ENCODE measurements at regions not wholly inside any gene's neighbourhood (a gene's known extent, or its start where the extent isn't known, plus 50 kb on each side); places are given as distances from the start of the nearest gene placed in this dataset.
"Not testable (repeated sequence)": the region's sequence is repeated elsewhere in the genome, so short reads cannot be mapped to it uniquely, and the experiment has no call there.

GRCh38 chr12:28767836-28768348, 381.2 kb upstream of the FAR2 start:
- Mint-ChIP-seq H3K27me3 (no peaks in the 10 kb centered on the region), H3K9me3 (peaks cover 11% of the 10 kb centered on the region), H3K4me1 (ENCODE audit: low read depth in 2 of 2) (no peaks in the 10 kb centered on the region), H3K4me3 (no peak overlapping the region), H3K27ac (no peak overlapping the region), H3K36me3 (no peaks in the 10 kb centered on the region)
- DNase-seq (ENCODE audit: low spot score) (no peak), ATAC-seq (no peak)

DNA sequence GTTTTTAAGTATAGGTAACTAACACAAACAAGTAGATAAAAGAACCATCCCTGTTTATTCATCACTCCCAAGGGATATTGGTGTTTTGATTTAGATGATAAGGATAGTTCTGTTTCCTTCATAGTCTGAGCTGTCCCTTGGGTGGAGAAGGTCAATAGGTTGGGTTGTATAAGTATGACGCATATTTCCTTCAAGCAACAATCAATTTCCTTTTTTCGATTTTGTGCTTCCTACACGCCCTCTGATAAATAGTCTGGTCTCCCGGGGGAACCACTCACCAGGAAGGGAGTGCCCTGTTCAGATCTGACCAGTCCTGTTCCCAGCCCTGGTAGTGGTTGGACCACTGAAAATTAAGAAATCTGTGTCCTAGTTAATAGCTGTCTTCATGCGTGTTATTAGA, 378.8 kb upstream of the FAR2 start:
- DNase-seq (ENCODE audit: low spot score) (no peak), ATAC-seq (no peak)
- Mint-ChIP-seq H3K4me3 (no peak overlapping the region), H3K9me3 (peaks cover 10% of the 10 kb centered on the region), H3K27ac (no peak overlapping the region), H3K36me3 (no peaks in the 10 kb centered on the region), H3K4me1 (ENCODE audit: low read depth in 2 of 2) (no peaks in the 10 kb centered on the region), H3K27me3 (no peaks in the 10 kb centered on the region)

DNA sequence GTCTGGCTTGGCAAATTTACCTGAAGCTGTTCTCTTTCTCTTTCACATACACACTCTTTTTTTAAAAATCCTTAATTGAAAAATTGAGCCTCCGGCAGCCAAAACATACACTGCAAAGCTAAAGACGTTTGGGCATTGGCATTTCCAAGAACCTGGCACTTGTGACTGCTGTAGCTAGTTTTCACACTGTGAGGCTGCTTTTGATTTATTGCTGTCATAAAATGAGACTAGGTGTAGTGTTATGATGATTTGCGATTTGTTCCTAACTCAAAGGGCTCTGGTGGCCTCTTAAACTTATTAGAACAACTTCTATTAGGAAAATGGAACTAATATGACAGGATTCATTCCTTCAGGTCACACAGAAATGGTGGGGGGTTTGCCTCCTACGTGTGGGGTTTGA, 377.1 kb upstream of the FAR2 start:
- no peaks in the 10 kb centered on the region for H3K36me3 Mint-ChIP-seq
- peaks cover 10% of the 10 kb centered on the region for H3K9me3 Mint-ChIP-seq
- no peaks in the 10 kb centered on the region for H3K27me3 Mint-ChIP-seq
- ATAC-seq: no peak
- H3K27ac Mint-ChIP-seq: no peak overlapping the region
- no peak for DNase-seq (ENCODE audit: low spot score)
- H3K4me3 Mint-ChIP-seq: no peak overlapping the region
- H3K4me1 Mint-ChIP-seq (ENCODE audit: low read depth in 2 of 2): no peaks in the 10 kb centered on the region

DNA sequence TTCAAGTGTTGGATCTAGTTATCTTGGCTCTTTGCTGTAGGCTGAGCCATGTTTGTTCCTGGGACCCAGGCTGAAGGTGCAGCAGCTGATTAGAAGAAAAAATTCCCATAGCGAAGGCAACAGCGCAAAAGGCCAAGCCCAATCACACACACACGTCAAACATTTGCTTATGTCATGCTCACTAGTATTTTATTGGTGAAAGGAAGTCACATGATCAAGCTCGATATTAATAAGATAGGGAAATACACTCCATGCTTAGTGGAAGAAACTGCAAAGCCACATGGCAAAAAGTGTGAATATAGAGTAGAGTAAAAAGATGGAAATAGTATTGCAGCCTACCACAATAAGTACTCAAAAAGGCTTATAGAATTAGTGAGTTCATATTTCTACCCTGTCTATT, 373.5 kb upstream of the FAR2 start:
- Mint-ChIP-seq H3K27ac (no peak overlapping the region), H3K27me3 (no peaks in the 10 kb centered on the region), H3K4me3 (no peak overlapping the region), H3K36me3 (no peaks in the 10 kb centered on the region), H3K9me3 (peaks cover 2% of the 10 kb centered on the region), H3K4me1 (ENCODE audit: low read depth in 2 of 2) (no peaks in the 10 kb centered on the region)
- DNase-seq (ENCODE audit: low spot score) (no peak), ATAC-seq (no peak)

GRCh38 chr12:28776220-28776619, 372.9 kb upstream of the FAR2 start:
- no peak overlapping the region for H3K4me3 Mint-ChIP-seq
- H3K9me3 Mint-ChIP-seq: peaks cover 3% of the 10 kb centered on the region
- no peaks in the 10 kb centered on the region for H3K36me3 Mint-ChIP-seq
- H3K27me3 Mint-ChIP-seq: no peaks in the 10 kb centered on the region
- H3K4me1 Mint-ChIP-seq (ENCODE audit: low read depth in 2 of 2): no peaks in the 10 kb centered on the region
- ATAC-seq (no peak), DNase-seq (ENCODE audit: low spot score) (no peak)
- H3K27ac Mint-ChIP-seq: no peak overlapping the region

DNA sequence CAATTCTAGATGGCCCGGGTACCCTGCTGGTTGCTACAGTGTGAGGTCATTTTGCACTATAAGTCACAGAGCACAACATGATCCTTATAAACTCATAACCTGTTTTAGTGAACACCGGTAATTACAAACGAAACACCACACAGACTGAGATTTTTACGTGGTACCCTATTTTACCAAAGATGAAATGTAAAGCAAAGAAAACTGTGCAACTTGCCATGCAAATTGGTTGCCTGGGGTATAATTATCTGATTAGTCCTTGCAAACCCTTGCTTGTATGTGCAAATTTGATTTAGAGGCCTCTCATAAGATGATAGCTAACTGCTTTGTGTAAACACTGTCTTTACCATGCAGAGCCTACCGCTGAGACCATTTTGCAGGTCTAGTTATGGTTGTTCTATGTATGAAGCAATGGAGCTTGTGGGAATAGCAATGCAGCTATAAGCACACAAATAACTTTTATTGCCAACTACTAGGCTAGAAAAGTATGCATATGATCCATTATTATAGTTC, 372.1 kb upstream of the FAR2 start:
- H3K9me3 Mint-ChIP-seq: peaks cover 5% of the 10 kb centered on the region
- H3K27ac Mint-ChIP-seq: no peak overlapping the region
- H3K27me3 Mint-ChIP-seq: no peaks in the 10 kb centered on the region

DNA sequence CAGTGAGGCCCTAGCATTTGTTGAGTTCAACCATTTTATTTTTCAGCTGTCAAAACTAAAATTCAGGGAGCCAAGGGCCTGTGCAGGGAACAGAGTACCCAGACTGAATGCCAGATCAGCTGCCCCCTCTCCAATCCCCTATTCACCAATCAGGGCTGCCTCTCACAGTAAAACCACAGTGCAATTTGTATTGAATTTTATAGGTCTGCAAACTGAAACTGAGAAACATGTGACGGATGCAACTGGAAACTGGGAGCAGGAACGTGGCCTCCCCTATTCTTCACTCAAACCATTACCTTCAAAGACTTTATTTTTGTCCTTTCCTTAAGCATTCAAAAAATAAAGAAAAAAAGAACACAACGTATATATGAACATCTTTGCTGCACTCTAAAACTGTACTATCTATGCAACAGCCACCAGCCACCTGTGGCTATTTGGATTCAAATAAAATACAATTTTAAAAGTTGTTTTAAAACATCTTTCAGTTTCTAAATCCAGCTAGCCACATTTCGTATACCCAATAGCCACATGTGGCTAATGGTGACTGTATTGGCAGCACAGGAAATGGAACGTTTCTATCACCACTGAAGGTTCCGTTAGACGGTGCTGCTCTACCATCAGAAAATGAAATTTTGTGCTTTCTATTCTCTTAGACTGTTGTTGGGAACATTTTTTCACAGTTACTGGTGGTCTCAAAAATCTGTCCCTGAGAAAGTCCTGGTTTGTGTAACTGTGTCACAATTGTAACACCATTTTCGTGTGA, 371.3 kb upstream of the FAR2 start:
- H3K27me3 Mint-ChIP-seq: no peaks in the 10 kb centered on the region
- peaks cover 0 to 6% of the 10 kb centered on the region in 2 donors for H3K4me1 Mint-ChIP-seq (ENCODE audit: low read depth in 2 of 2)
- ATAC-seq: peak in 1 of 2 donors; percentile 59
- peaks cover 2% of the 10 kb centered on the region for H3K9me3 Mint-ChIP-seq
- peak overlapping the region; percentile 21 for H3K4me3 Mint-ChIP-seq
- no peak for DNase-seq (ENCODE audit: low spot score)
- no peaks in the 10 kb centered on the region for H3K36me3 Mint-ChIP-seq
- peak overlapping the region in 1 of 2 donors; percentile 21 for H3K27ac Mint-ChIP-seq

More for the DNA sequence above, 372.1 kb upstream of the FAR2 start:
- DNase-seq (ENCODE audit: low spot score): no peak
- no peak overlapping the region for H3K4me3 Mint-ChIP-seq
- ATAC-seq: no peak
- no peaks in the 10 kb centered on the region for H3K36me3 Mint-ChIP-seq
- peaks cover 0 to under 1% of the 10 kb centered on the region in 2 donors for H3K4me1 Mint-ChIP-seq (ENCODE audit: low read depth in 2 of 2)

DNA sequence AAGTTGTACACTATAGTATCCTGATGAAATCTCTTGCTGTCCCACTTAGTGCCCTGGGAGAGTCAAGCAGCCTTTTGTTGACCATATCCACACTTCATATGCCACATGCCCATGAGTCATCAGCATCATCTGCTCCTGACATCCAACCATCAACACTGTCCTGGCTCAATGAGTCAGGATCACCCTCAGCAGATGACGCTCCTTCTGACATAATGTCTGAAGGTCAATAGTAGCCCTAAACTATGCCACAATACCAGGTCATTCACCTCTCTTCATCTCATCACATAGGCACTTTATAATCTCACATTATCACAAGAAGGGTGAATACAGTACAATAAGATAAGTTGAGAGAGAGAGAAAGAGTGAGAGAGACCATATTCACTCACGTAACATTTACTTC, 369.0 kb upstream of the FAR2 start:
- H3K36me3 Mint-ChIP-seq: no peaks in the 10 kb centered on the region
- no peak overlapping the region for H3K27ac Mint-ChIP-seq
- ATAC-seq: peak in 1 of 2 donors; percentile 48
- peaks cover 0 to 6% of the 10 kb centered on the region in 2 donors for H3K4me1 Mint-ChIP-seq (ENCODE audit: low read depth in 2 of 2)
- H3K27me3 Mint-ChIP-seq: no peaks in the 10 kb centered on the region
- DNase-seq (ENCODE audit: low spot score): no peak
- peaks cover 2% of the 10 kb centered on the region for H3K9me3 Mint-ChIP-seq
- H3K4me3 Mint-ChIP-seq: no peak overlapping the region

GRCh38 chr12:28780960-28781359, 368.1 kb upstream of the FAR2 start:
- DNase-seq (ENCODE audit: low spot score) (no peak), ATAC-seq (no peak)
- H3K4me1 Mint-ChIP-seq (ENCODE audit: low read depth in 2 of 2): peaks cover 0 to 6% of the 10 kb centered on the region in 2 donors
- H3K9me3 Mint-ChIP-seq: peaks cover 5% of the 10 kb centered on the region
- H3K4me3 Mint-ChIP-seq: no peak overlapping the region
- no peak overlapping the region for H3K27ac Mint-ChIP-seq
- H3K36me3 Mint-ChIP-seq: no peaks in the 10 kb centered on the region
- H3K27me3 Mint-ChIP-seq: no peaks in the 10 kb centered on the region

DNA sequence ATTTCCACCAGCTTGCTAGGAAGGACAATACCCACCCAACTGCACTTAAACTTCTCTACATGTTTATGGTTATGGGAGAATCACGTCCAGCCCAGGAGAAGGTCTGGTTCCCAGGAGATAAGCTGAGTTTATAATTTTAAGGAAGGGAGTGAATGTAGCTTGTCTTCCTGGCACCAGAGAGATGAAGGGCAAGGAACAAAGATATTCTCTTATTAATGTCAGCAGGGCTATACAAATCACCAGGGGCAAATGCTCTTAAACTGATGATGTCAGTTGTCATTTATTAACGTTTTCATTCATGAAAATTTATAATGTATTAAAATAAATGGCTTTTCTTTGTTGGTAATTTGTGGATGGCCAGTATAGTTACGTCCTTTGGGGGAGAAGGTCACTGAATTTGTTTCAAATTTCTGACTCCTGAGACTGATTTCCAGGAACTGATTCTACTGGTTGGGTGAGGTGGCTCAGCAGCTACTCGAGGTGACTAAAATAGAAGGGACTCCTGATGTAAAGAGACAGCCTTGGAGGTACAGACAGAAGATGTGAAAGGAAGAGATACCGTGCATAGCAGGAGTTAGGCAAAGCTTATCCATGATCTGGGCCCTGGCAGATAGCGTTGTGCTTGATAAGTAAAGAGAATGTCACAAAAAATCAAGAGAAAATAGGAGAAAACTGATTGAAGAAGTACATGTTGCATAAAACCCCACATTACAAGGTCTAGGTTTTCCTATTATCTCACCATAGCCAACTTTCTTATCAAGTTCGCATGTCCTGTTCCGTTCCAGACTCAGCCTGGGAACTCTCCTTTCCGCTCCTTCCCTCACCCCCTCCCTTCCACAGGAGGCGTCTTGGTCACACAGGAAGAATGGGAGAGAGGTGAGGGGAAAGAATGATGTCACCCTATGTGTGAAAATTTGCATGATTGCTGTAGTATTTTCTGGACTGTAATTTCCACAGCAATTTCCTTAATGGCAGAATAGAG, 367.1 kb upstream of the FAR2 start:
- no peaks in the 10 kb centered on the region for H3K27me3 Mint-ChIP-seq
- ATAC-seq (no peak), DNase-seq (ENCODE audit: low spot score) (no peak)
- H3K36me3 Mint-ChIP-seq: no peaks in the 10 kb centered on the region
- no peak overlapping the region for H3K4me3 Mint-ChIP-seq
- H3K4me1 Mint-ChIP-seq (ENCODE audit: low read depth in 2 of 2): peaks cover 0 to 6% of the 10 kb centered on the region in 2 donors
- no peak overlapping the region for H3K27ac Mint-ChIP-seq
- peaks cover 8% of the 10 kb centered on the region for H3K9me3 Mint-ChIP-seq

DNA sequence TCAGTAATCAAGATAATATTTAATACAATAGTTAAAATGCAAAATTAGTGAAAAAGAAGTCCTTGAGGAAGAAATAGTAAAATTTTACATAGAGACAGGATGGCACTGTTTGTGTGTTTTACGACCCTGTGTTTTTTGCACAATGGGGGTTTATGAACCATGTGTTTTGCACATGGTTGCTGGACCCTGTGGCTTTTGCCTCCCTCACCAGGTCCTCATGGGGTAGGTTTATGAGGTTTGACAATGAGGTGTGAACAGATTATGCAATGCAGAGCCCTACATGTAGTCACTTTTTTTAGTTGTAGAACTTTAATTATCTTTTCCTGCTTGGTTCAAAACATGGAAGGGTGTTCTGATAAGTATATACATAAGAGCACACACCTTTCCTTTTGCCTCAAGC, 366.3 kb upstream of the FAR2 start:
- H3K27ac Mint-ChIP-seq: no peak overlapping the region

GRCh38 chr12:28787151-28787550, 361.9 kb upstream of the FAR2 start:
- Mint-ChIP-seq H3K4me1 (ENCODE audit: low read depth in 2 of 2) (peaks cover 0 to 4% of the 10 kb centered on the region in 2 donors), H3K27me3 (no peaks in the 10 kb centered on the region), H3K27ac (no peak overlapping the region), H3K4me3 (no peak overlapping the region), H3K9me3 (peaks cover 15% of the 10 kb centered on the region), H3K36me3 (no peaks in the 10 kb centered on the region)
- DNase-seq (ENCODE audit: low spot score): no peak
- ATAC-seq: no peak

More for the DNA sequence above, 366.3 kb upstream of the FAR2 start:
- DNase-seq (ENCODE audit: low spot score): no peak
- no peak for ATAC-seq
- Mint-ChIP-seq H3K36me3 (no peaks in the 10 kb centered on the region), H3K4me1 (ENCODE audit: low read depth in 2 of 2) (peaks cover 0 to 6% of the 10 kb centered on the region in 2 donors), H3K27me3 (no peaks in the 10 kb centered on the region), H3K9me3 (peaks cover 11% of the 10 kb centered on the region), H3K4me3 (no peak overlapping the region)

DNA sequence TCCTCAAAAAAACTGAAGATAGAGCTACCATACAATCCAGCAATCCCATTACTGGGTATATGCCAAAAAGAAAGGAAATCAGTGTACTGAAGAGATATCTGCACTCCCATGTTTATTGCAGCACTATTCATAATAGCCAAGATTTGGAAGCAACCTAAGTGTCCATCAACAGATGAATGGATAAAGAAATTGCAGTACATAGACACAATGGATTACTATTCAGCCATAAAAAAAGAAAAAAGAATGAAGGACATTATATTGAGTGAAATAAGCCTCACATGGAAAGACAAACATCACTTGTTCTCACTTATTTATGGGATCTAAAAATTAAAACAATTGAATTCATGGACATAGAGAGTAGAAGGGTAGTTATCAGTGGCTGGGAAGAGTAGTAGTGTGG, 360.8 kb upstream of the FAR2 start:
- H3K36me3 Mint-ChIP-seq; H3K27me3 Mint-ChIP-seq; H3K27ac Mint-ChIP-seq; DNase-seq (ENCODE audit: low spot score); ATAC-seq; H3K4me1 Mint-ChIP-seq (ENCODE audit: low read depth in 2 of 2); H3K4me3 Mint-ChIP-seq: not testable (repeated sequence)
- H3K9me3 Mint-ChIP-seq: peaks cover 19% of the 10 kb centered on the region
